Upper lobe of left lung (tissue), 4 donors: ENCODE measurements at regions not wholly inside any gene's neighbourhood (a gene's known extent, or its start where the extent isn't known, plus 50 kb on each side); places are given as distances from the start of the nearest gene placed in this dataset.

ENCODE experiments used
- EP300 ChIP-seq, 4 donors: sonication (generic); formaldehyde crosslinking; IDR thresholded peaks; one replicate each; pipeline ENCODE4 v1.5.1; 2017; ENCODE audit warnings: antibody characterized with exemption in 4 of 4, control low read depth in 2 of 4
- POLR2A ChIP-seq, 4 donors: fragments of 450-650 bp; IDR thresholded peaks; one replicate each; pipeline ENCODE4 v1.5.1; 2016 to 2017; ENCODE audit warnings: antibody characterized with exemption in 4 of 4, mild to moderate bottlenecking in 2 of 4
- TF ChIP-seq, protein P1 (sequence below), 6 experiments: fragments of 450-650 bp in 4 of 6; fragments of 200-600 bp in 2 of 6; sonication (generic) in 2 of 6; IDR thresholded peaks; one replicate each; pipeline ENCODE4 v1.5.1; 2016 to 2019; ENCODE audit warnings: antibody characterized with exemption in 6 of 6

DNA sequence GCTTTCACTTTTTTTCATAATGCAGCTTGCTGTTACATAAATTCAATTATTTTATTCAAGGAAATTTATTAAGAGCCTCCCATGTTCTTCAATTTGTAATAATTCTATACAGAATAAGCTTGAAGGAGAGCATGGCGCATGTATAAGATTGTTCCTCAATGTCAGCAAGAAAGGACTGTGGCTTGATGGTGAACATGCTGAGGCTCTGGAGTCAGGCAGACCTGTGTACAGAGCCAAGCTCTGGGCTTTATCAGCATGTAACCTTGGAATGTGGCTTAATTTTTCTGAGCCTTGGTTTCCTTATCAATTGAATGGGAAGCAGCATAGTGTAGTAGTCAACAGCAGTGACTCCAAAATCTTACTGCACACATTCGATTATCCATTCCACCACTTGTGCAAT, 92.4 kb downstream of the JRKL start:
- TF ChIP-seq, protein P1, sequence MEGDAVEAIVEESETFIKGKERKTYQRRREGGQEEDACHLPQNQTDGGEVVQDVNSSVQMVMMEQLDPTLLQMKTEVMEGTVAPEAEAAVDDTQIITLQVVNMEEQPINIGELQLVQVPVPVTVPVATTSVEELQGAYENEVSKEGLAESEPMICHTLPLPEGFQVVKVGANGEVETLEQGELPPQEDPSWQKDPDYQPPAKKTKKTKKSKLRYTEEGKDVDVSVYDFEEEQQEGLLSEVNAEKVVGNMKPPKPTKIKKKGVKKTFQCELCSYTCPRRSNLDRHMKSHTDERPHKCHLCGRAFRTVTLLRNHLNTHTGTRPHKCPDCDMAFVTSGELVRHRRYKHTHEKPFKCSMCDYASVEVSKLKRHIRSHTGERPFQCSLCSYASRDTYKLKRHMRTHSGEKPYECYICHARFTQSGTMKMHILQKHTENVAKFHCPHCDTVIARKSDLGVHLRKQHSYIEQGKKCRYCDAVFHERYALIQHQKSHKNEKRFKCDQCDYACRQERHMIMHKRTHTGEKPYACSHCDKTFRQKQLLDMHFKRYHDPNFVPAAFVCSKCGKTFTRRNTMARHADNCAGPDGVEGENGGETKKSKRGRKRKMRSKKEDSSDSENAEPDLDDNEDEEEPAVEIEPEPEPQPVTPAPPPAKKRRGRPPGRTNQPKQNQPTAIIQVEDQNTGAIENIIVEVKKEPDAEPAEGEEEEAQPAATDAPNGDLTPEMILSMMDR (IDR thresholded peaks at IDR 0.05): no peak
- TF ChIP-seq POLR2A (IDR thresholded peaks at IDR 0.05): no peak
- no peak for TF ChIP-seq EP300 (IDR thresholded peaks at IDR 0.05)
